Omental fat pad (tissue), 3 donors: ENCODE measurements at regions not wholly inside any gene's neighbourhood (a gene's known extent, or its start where the extent isn't known, plus 50 kb on each side); places are given as distances from the start of the nearest gene placed in this dataset.
"Not testable (repeated sequence)": the region's sequence is repeated elsewhere in the genome, so short reads cannot be mapped to it uniquely, and the experiment has no call there.

Source experiments
- ATAC-seq: fragments of 150-250 bp; one replicate; pipeline ENCODE4 v1.9.1; 2016; ENCODE audit warnings: mild to moderate bottlenecking, moderate library complexity; ENCODE audit not compliant: low FRiP score
- DNase-seq: peaks from one replicate; pipeline ENCODE4 v3.0.0-alpha.2; 2019; ENCODE audit warnings: low spot score
- CTCF ChIP-seq, 3 donors: fragments of 450-650 bp; IDR thresholded peaks; one replicate each; pipeline ENCODE4 v1.5.1; 2016 to 2017; ENCODE audit warnings: antibody characterized with exemption in 3 of 3, mild to moderate bottlenecking in 3 of 3, moderate library complexity in 2 of 3

GRCh38 chr3:117856354-117856753, 1146.8 kb downstream of the TUSC7 start:
- no peak for DNase-seq
- TF ChIP-seq CTCF (IDR thresholded peaks at IDR 0.05), result no peak
- ATAC-seq, result no peak

GRCh38 chr3:117863146-117863545, 1153.6 kb downstream of the TUSC7 start:
- DNase-seq (no peak), ATAC-seq (no peak)
- TF ChIP-seq CTCF (IDR thresholded peaks at IDR 0.05), result no peak

- DNase-seq (no peak), ATAC-seq (no peak)
- TF ChIP-seq CTCF (IDR thresholded peaks at IDR 0.05), result no peak
Measured at GRCh38 chr3:117865338-117865737, 1155.8 kb downstream of the TUSC7 start.

- ATAC-seq (no peak), DNase-seq (no peak)
- TF ChIP-seq CTCF (IDR thresholded peaks at IDR 0.05), result no peak
Measured at GRCh38 chr3:117868766-117869165, 1159.2 kb downstream of the TUSC7 start.

GRCh38 chr3:117871934-117872333, 1162.4 kb downstream of the TUSC7 start:
- no peak for DNase-seq
- no peak for TF ChIP-seq CTCF (IDR thresholded peaks at IDR 0.05)
- no peak for ATAC-seq

GRCh38 chr3:117872594-117873248, 1161.9 kb downstream of the IGSF11 start:
- not testable (repeated sequence) for DNase-seq, ATAC-seq

- no peak for TF ChIP-seq CTCF (IDR thresholded peaks at IDR 0.05)
- DNase-seq (no peak), ATAC-seq (no peak)
Measured at GRCh38 chr3:117873249-117873600, 1161.4 kb downstream of the IGSF11 start.
